ENCODE measurements at regions not wholly inside any gene's neighbourhood (a gene's known extent, or its start where the extent isn't known, plus 50 kb on each side); places are given as distances from the start of the nearest gene placed in this dataset.

DNA sequence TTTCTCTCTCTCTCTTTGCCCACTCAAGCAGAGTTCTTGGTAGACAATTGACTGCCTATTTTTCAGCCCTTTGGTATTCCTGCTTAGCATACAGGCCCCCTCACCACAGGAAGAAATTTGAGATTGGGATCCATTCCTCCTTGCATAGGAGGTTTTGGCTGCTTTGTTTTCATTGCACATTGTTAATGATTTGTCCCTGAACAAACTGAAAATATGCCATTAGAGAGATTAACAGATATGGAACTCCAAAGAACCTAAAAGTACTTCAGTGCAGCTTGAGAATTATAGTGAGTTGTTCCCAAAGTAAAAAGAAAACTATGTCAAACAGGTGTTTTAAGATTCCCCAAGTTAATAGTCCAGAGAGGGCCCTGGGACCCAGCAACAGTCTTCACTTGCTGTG lies 200.0 kb downstream of the TTLL7 start:
- H3K9me3 ChIP-seq = no peaks in the 10 kb centered on the region
- no peak overlapping the region for H3K27ac ChIP-seq (replicated peaks in 1 of 4)
- H3K4me1 ChIP-seq = peaks cover 5 to 26% (median 23%) of the 10 kb centered on the region in 4 donors
- intact Hi-C loops (cut with DNase I) = no loop called here
- TF ChIP-seq, protein P1, sequence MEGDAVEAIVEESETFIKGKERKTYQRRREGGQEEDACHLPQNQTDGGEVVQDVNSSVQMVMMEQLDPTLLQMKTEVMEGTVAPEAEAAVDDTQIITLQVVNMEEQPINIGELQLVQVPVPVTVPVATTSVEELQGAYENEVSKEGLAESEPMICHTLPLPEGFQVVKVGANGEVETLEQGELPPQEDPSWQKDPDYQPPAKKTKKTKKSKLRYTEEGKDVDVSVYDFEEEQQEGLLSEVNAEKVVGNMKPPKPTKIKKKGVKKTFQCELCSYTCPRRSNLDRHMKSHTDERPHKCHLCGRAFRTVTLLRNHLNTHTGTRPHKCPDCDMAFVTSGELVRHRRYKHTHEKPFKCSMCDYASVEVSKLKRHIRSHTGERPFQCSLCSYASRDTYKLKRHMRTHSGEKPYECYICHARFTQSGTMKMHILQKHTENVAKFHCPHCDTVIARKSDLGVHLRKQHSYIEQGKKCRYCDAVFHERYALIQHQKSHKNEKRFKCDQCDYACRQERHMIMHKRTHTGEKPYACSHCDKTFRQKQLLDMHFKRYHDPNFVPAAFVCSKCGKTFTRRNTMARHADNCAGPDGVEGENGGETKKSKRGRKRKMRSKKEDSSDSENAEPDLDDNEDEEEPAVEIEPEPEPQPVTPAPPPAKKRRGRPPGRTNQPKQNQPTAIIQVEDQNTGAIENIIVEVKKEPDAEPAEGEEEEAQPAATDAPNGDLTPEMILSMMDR (IDR thresholded peaks at IDR 0.05) = no peak
- no peak for TF ChIP-seq POLR2A (IDR thresholded peaks at IDR 0.05; ENCODE audit: low read depth)
- TF ChIP-seq EP300 (IDR thresholded peaks at IDR 0.05) = no peak
- TF ChIP-seq POLR2AphosphoS5 (IDR thresholded peaks at IDR 0.05) = no peak
- H3K4me3 ChIP-seq = no peak overlapping the region
- DNase-seq (ENCODE audit: extremely low spot score) = no peak
- no peaks in the 10 kb centered on the region for H3K27me3 ChIP-seq
- H3K36me3 ChIP-seq = no peaks in the 10 kb centered on the region

DNA sequence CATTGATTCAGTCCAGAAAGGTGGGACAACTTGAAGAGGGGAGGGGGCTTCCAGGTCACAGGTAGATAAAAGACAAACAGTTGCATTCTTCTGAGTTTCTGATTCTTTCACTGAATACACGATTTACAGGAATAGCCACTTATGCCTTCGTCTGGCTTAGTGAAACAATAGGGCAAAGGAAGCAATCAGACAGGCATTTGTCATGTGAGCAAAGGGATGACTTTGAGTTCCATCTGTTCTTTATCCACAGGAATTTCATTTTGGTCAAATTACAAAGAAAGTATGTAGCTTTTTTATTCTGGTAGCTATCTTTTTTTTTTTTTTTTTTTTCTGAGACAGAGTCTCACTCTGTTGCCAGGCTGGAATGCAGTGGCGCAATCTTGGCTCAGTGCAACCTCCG lies 202.5 kb downstream of the TTLL7 start:
- H3K27me3 ChIP-seq = no peaks in the 10 kb centered on the region
- peaks cover 2 to 11% (median 10%) of the 10 kb centered on the region in 4 donors for H3K4me1 ChIP-seq
- no peak overlapping the region for H3K4me3 ChIP-seq
- H3K9me3 ChIP-seq = no peaks in the 10 kb centered on the region
- WGBS = 85% methylated on average over 4 of the region's 4 CpGs
- H3K27ac ChIP-seq (replicated peaks in 1 of 4) = no peak overlapping the region
- intact Hi-C loops (cut with DNase I) = no loop called here
- no peak for DNase-seq (ENCODE audit: extremely low spot score)
- TF ChIP-seq POLR2A (IDR thresholded peaks at IDR 0.05; ENCODE audit: low read depth) (no peak), EP300 (IDR thresholded peaks at IDR 0.05) (no peak), POLR2AphosphoS5 (IDR thresholded peaks at IDR 0.05) (no peak)
- TF ChIP-seq, protein P1 (IDR thresholded peaks at IDR 0.05) = no peak
- H3K36me3 ChIP-seq = no peaks in the 10 kb centered on the region

DNA sequence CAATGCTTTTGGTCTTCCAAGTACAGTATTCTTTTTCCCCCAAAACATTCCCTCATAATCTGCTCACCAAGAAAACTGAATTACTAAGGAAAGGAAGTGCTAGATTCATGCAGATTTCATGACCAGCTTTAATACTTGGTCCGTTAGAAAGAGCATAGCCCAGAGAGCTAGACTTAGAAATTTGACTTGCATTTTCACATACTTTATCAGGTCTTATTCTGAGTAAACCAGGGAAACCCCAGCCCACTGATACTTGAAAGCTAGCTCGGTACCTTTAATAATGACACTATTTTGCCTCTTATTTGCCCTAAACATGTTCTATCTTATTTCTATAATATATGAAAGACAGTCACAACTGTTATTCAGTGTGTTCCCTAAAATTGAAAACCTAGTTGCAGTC lies 204.5 kb downstream of the TTLL7 start:
- Histone ChIP-seq H3K27me3 (no peaks in the 10 kb centered on the region), H3K27ac (replicated peaks in 1 of 4) (no peak overlapping the region), H3K9me3 (no peaks in the 10 kb centered on the region), H3K4me1 (peaks cover 0 to 2% (median 2%) of the 10 kb centered on the region in 4 donors), H3K36me3 (no peaks in the 10 kb centered on the region), H3K4me3 (no peak overlapping the region)
- TF ChIP-seq POLR2A (IDR thresholded peaks at IDR 0.05; ENCODE audit: low read depth) = no peak
- TF ChIP-seq, protein P1 (IDR thresholded peaks at IDR 0.05) = no peak
- no peak for TF ChIP-seq POLR2AphosphoS5 (IDR thresholded peaks at IDR 0.05)
- no peak for TF ChIP-seq EP300 (IDR thresholded peaks at IDR 0.05)
- 95% methylated on average over 2 of the region's 2 CpGs for WGBS
- intact Hi-C loops (cut with DNase I) = no loop called here
- DNase-seq (ENCODE audit: extremely low spot score) = no peak

DNA sequence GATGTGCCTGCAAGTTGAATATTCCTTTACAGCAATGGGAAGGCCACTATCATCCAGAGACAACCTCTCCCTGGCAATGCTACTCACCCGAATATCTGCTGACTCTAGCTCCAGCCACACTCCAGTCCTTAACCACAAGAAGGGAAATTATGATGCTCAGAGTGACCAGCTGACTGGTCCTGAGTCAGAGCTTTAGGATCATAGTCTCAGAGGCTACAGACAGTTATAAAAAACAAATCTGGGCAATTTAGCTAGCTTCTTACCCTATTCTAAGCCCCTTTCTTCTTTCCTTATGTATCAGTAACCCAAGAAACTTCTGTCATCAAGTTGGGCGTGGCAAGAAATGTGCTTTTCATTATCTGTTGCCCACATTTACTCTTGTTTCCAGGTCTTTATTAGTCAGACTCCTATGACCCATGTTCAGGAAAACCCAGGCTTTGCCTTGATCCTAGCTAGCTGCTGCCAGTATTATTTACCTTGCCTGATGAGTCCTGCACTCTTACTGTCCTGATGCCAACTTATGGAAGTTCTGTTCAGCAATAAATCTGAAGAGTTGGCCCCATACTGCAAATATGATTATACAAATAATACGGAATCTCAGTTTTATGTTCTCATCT lies 207.0 kb downstream of the TTLL7 start:
- no peaks in the 10 kb centered on the region for H3K4me1 ChIP-seq
- no peak for TF ChIP-seq POLR2AphosphoS5 (IDR thresholded peaks at IDR 0.05)
- no peak for TF ChIP-seq EP300 (IDR thresholded peaks at IDR 0.05)
- TF ChIP-seq, protein P1 (IDR thresholded peaks at IDR 0.05) = no peak
- no peak for TF ChIP-seq POLR2A (IDR thresholded peaks at IDR 0.05; ENCODE audit: low read depth)
- no peaks in the 10 kb centered on the region for H3K36me3 ChIP-seq
- H3K9me3 ChIP-seq = no peaks in the 10 kb centered on the region
- H3K27ac ChIP-seq (replicated peaks in 1 of 4) = no peak overlapping the region
- no peak overlapping the region for H3K4me3 ChIP-seq
- WGBS = 93% methylated on average over 3 of the region's 3 CpGs
- no peaks in the 10 kb centered on the region for H3K27me3 ChIP-seq
- intact Hi-C loops (cut with DNase I) = no loop called here
- DNase-seq (ENCODE audit: extremely low spot score) = no peak

DNA sequence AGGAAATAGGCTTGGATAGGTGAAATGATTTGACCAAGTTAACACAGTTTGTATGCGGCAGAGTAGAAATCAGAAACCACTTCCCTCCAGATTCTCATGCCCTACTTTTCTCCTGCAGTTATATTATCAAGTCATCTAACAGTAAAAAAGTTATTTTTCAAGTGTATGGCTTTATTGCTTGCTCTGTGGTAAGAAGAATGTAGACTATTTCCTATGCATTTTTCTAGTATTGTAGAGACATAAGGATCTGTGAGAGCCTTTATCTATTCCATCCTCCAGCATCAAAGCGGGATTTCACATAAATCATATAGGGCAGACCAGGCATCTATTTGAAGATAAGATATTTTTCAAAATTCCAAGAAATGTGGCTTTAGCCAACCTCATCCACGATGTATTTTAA lies 208.5 kb downstream of the TTLL7 start:
- H3K27me3 ChIP-seq = no peaks in the 10 kb centered on the region
- no peak overlapping the region for H3K4me3 ChIP-seq
- H3K4me1 ChIP-seq = no peaks in the 10 kb centered on the region
- H3K9me3 ChIP-seq = no peaks in the 10 kb centered on the region
- H3K27ac ChIP-seq (replicated peaks in 1 of 4) = no peak overlapping the region
- no peak for DNase-seq (ENCODE audit: extremely low spot score)
- no peak for TF ChIP-seq POLR2A (IDR thresholded peaks at IDR 0.05; ENCODE audit: low read depth)
- intact Hi-C loops (cut with DNase I) = no loop called here
- 94% methylated on average over 3 of the region's 3 CpGs for WGBS
- no peaks in the 10 kb centered on the region for H3K36me3 ChIP-seq
